ENCODE measurements at regions not wholly inside any gene's neighbourhood (a gene's known extent, or its start where the extent isn't known, plus 50 kb on each side); places are given as distances from the start of the nearest gene placed in this dataset.
"Not testable (repeated sequence)": the region's sequence is repeated elsewhere in the genome, so short reads cannot be mapped to it uniquely, and the experiment has no call there.

GRCh38 chrX:55907968-55908607 lies 190.5 kb downstream of the RRAGB start:
- no peaks in the 10 kb centered on the region for H3K36me3 ChIP-seq (ENCODE audit: control insufficient read depth, insufficient read depth, low read length)
- no peaks in the 10 kb centered on the region for H3K9me3 ChIP-seq (ENCODE audit: control insufficient read depth, low read length)
- H3K27ac ChIP-seq (ENCODE audit: low read depth, low read length, severe bottlenecking) = no peak overlapping the region
- peak overlapping the region; percentile 50 for H3K4me3 ChIP-seq (ENCODE audit: extremely low read depth, insufficient read depth, low read length, poor library complexity, severe bottlenecking)
- H3K4me1 ChIP-seq (ENCODE audit: control insufficient read depth, insufficient read depth, low read length, poor library complexity, severe bottlenecking) = no peaks in the 10 kb centered on the region
- WGBS, 2 experiments (ENCODE audit: insufficient coverage in 2 of 2) = 0% methylated on average over 3 of the region's 20 CpGs; no CpG with 5 or more reads in 1 of the 2 experiments

- Histone ChIP-seq H3K4me1 (ENCODE audit: control insufficient read depth, insufficient read depth, low read length, poor library complexity, severe bottlenecking) (no peaks in the 10 kb centered on the region), H3K9me3 (ENCODE audit: control insufficient read depth, low read length) (no peaks in the 10 kb centered on the region), H3K4me3 (ENCODE audit: extremely low read depth, insufficient read depth, low read length, poor library complexity, severe bottlenecking) (peak overlapping the region; percentile 50), H3K36me3 (ENCODE audit: control insufficient read depth, insufficient read depth, low read length) (no peaks in the 10 kb centered on the region), H3K27ac (ENCODE audit: low read depth, low read length, severe bottlenecking) (peak overlapping the region; percentile 23)
- no CpG with 5 or more reads among the region's 19 CpGs for WGBS, 2 experiments (ENCODE audit: insufficient coverage in 2 of 2)
Measured at GRCh38 chrX:55908661-55909212, 191.2 kb downstream of the RRAGB start.

- 96% methylated on average over 4 of the region's 12 CpGs; no CpG with 5 or more reads in 1 of the 2 experiments for WGBS, 2 experiments (ENCODE audit: insufficient coverage in 2 of 2)
- no peaks in the 10 kb centered on the region for H3K9me3 ChIP-seq (ENCODE audit: control insufficient read depth, low read length)
Measured at GRCh38 chrX:55919367-55920221, 202.0 kb downstream of the RRAGB start.

GRCh38 chrX:55924574-55924973 lies 207.0 kb downstream of the RRAGB start:
- H3K4me3 ChIP-seq (ENCODE audit: extremely low read depth, insufficient read depth, low read length, poor library complexity, severe bottlenecking) = no peak overlapping the region
- H3K27ac ChIP-seq (ENCODE audit: low read depth, low read length, severe bottlenecking) = no peak overlapping the region
- H3K4me1 ChIP-seq (ENCODE audit: control insufficient read depth, insufficient read depth, low read length, poor library complexity, severe bottlenecking) = no peaks in the 10 kb centered on the region
- no peaks in the 10 kb centered on the region for H3K9me3 ChIP-seq (ENCODE audit: control insufficient read depth, low read length)
- no CpG with 5 or more reads among the region's 6 CpGs for WGBS, 2 experiments (ENCODE audit: insufficient coverage in 2 of 2)
- H3K36me3 ChIP-seq (ENCODE audit: control insufficient read depth, insufficient read depth, low read length) = no peaks in the 10 kb centered on the region

More at GRCh38 chrX:55919367-55920221, 202.0 kb downstream of the RRAGB start:
- Histone ChIP-seq H3K27ac (ENCODE audit: low read depth, low read length, severe bottlenecking) (no peak overlapping the region), H3K36me3 (ENCODE audit: control insufficient read depth, insufficient read depth, low read length) (no peaks in the 10 kb centered on the region), H3K4me1 (ENCODE audit: control insufficient read depth, insufficient read depth, low read length, poor library complexity, severe bottlenecking) (no peaks in the 10 kb centered on the region), H3K4me3 (ENCODE audit: extremely low read depth, insufficient read depth, low read length, poor library complexity, severe bottlenecking) (no peak overlapping the region)

- not testable (repeated sequence) for H3K9me3 ChIP-seq (ENCODE audit: control insufficient read depth, low read length)
Measured at GRCh38 chrX:55928529-55928928, 211.0 kb downstream of the RRAGB start.

More at GRCh38 chrX:55928529-55928928, 211.0 kb downstream of the RRAGB start:
- H3K4me1 ChIP-seq (ENCODE audit: control insufficient read depth, insufficient read depth, low read length, poor library complexity, severe bottlenecking); H3K36me3 ChIP-seq (ENCODE audit: control insufficient read depth, insufficient read depth, low read length); H3K4me3 ChIP-seq (ENCODE audit: extremely low read depth, insufficient read depth, low read length, poor library complexity, severe bottlenecking); H3K27ac ChIP-seq (ENCODE audit: low read depth, low read length, severe bottlenecking): not testable (repeated sequence)

All from mesodermal cell (in vitro differentiated cells).